ENCODE measurements at regions not wholly inside any gene's neighbourhood (a gene's known extent, or its start where the extent isn't known, plus 50 kb on each side); places are given as distances from the start of the nearest gene placed in this dataset.

- TF ChIP-seq RAD21 (IDR thresholded peaks at IDR 0.05; ENCODE audit: low read depth) (no peak), CTCF (IDR thresholded peaks at IDR 0.05 in 2 of 3, conservative IDR thresholded peaks at IDR 0.05 in 1 of 3; ENCODE audit: borderline replicate concordance in 1 of 3, insufficient read depth in 1 of 3, low read depth in 2 of 3, low read length in 2 of 3) (no peak), SP1 (IDR thresholded peaks at IDR 0.05; ENCODE audit: low read depth) (no peak), POLR2A (IDR thresholded peaks at IDR 0.05; ENCODE audit: borderline replicate concordance, extremely low read depth, insufficient read depth, insufficient read length) (no peak), CEBPB (IDR thresholded peaks at IDR 0.05; ENCODE audit: low read depth) (no peak), EZH2phosphoT487 (IDR thresholded peaks at IDR 0.05; ENCODE audit: borderline replicate concordance) (no peak), POLR2AphosphoS5 (IDR thresholded peaks at IDR 0.05; ENCODE audit: low read depth, low read length) (no peak), EGR1 (IDR thresholded peaks at IDR 0.05; ENCODE audit: low read depth) (no peak)
These were observed 211.0 kb downstream of the EFNB2 start for GRCh38 chr13:106324444-106324843.

Data from HCT116 (cell line).